Activated T-helper 1 cell treated with anti-CD3 and anti-CD28 coated beads, Interleukin-12 subunit alpha, Interleukin-12 subunit beta, Interleukin-2, Interleukin-4 antibody, amounts not matched to agents 30 ng/mL and 10 ng/mL and 1 ng/mL, durations not matched to agents 14 hours and 24 hours and 36 hours (primary cell): ENCODE measurements at regions not wholly inside any gene's neighbourhood (a gene's known extent, or its start where the extent isn't known, plus 50 kb on each side); places are given as distances from the start of the nearest gene placed in this dataset.

ENCODE experiments used
- DNase-seq: peaks from one replicate; pipeline ENCODE4 v3.0.0; 2021; ENCODE audit warnings: low spot score
- H3K27ac Mint-ChIP-seq: one replicate; pipeline ENCODE4 v1.8.0; 2021; ENCODE audit warnings: mild to moderate bottlenecking, mixed read lengths
- H3K27me3 Mint-ChIP-seq: one replicate; pipeline ENCODE4 v1.8.0; 2022; ENCODE audit warnings: mild to moderate bottlenecking, moderate library complexity, mixed read lengths; ENCODE audit not compliant: insufficient read depth
- H3K36me3 Mint-ChIP-seq: one replicate; pipeline ENCODE4 v1.8.0; 2021; ENCODE audit warnings: low read depth, mixed read lengths
- H3K4me1 Mint-ChIP-seq: one replicate; pipeline ENCODE4 v1.8.0; 2021; ENCODE audit warnings: low read depth, mixed read lengths
- H3K4me3 Mint-ChIP-seq: one replicate; pipeline ENCODE4 v1.8.0; 2021; ENCODE audit warnings: mild to moderate bottlenecking, moderate library complexity, mixed read lengths
- H3K9me3 Mint-ChIP-seq: one replicate; pipeline ENCODE4 v1.8.0; 2021; ENCODE audit warnings: mixed read lengths
- intact Hi-C: fragments of 100-400 bp; cut with micrococcal nuclease; formaldehyde crosslinking; loops from one replicate; pipeline ENCODE4 v1.15.1; 2024

GRCh38 chr3:163952499-163952898, 1125.8 kb downstream of the SI start:
- no peaks in the 10 kb centered on the region for H3K4me1 Mint-ChIP-seq
- H3K4me3 Mint-ChIP-seq, result no peak overlapping the region
- H3K36me3 Mint-ChIP-seq, result no peaks in the 10 kb centered on the region
- H3K9me3 Mint-ChIP-seq, result no peaks in the 10 kb centered on the region
- intact Hi-C loops, result no loop called here
- no peak overlapping the region for H3K27ac Mint-ChIP-seq
- H3K27me3 Mint-ChIP-seq, result no peaks in the 10 kb centered on the region
- no peak for DNase-seq

- DNase-seq, result no peak
- Mint-ChIP-seq H3K9me3 (no peaks in the 10 kb centered on the region), H3K27ac (no peak overlapping the region), H3K27me3 (no peaks in the 10 kb centered on the region), H3K4me1 (no peaks in the 10 kb centered on the region), H3K36me3 (no peaks in the 10 kb centered on the region), H3K4me3 (no peak overlapping the region)
- intact Hi-C loops, result no loop called here
These were observed 1126.8 kb downstream of the SI start for GRCh38 chr3:163951397-163951987.

DNA sequence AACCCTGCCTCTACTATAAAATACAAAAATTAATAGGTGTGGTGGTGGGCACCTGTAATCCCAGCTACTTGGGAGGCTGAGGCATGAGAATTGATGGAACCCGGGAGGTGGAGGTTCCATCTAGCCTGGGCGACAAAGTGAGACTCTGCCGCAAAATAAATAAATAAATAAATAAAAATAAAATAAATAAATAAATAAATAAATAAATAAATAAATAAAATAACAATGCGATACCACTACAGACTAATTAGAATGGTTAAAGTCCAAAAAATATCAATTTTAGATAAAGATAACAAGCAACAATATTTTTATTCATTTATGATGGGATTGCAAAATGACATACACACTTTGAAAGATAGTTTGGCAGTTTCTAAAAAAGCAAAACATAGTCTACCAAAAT, 1131.5 kb downstream of the SI start:
- Mint-ChIP-seq H3K27me3 (no peaks in the 10 kb centered on the region), H3K4me3 (no peak overlapping the region), H3K4me1 (no peaks in the 10 kb centered on the region), H3K36me3 (no peaks in the 10 kb centered on the region), H3K9me3 (peaks cover 24% of the 10 kb centered on the region), H3K27ac (no peak overlapping the region)
- no peak for DNase-seq
- intact Hi-C loops, result no loop called here

DNA sequence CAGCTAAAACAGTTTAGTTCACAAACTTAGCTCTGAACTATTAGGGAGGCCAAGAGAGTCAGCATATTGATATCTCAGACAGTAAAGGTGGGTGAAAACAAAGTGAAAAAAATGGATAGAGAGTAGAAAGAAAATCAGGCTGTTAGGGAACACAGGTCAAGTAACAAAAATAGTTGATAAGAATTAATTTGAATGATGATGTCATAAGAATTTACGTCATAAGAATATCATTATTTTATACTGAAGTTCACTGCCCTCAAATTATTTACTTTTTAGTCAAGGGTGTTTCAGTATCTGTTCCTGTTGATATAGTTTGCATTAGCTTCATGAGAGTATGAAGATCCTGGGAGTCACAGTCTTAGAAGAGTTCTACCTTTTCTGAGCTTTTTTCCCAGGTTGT, 1134.6 kb downstream of the SI start:
- Mint-ChIP-seq H3K4me1 (no peaks in the 10 kb centered on the region), H3K4me3 (no peak overlapping the region), H3K36me3 (no peaks in the 10 kb centered on the region), H3K27ac (no peak overlapping the region), H3K9me3 (peaks cover 29% of the 10 kb centered on the region), H3K27me3 (no peaks in the 10 kb centered on the region)
- DNase-seq, result no peak
- intact Hi-C loops, result no loop called here

- intact Hi-C loops, result no loop called here
- Mint-ChIP-seq H3K27ac (no peak overlapping the region), H3K9me3 (peaks cover 25% of the 10 kb centered on the region), H3K4me1 (no peaks in the 10 kb centered on the region), H3K27me3 (no peaks in the 10 kb centered on the region), H3K4me3 (no peak overlapping the region), H3K36me3 (no peaks in the 10 kb centered on the region)
- no peak for DNase-seq
These were observed 1138.4 kb downstream of the SI start for GRCh38 chr3:163939926-163940325.

- DNase-seq, result no peak
- H3K9me3 Mint-ChIP-seq, result peaks cover 4% of the 10 kb centered on the region
- no peaks in the 10 kb centered on the region for H3K4me1 Mint-ChIP-seq
- H3K4me3 Mint-ChIP-seq, result no peak overlapping the region
- no peaks in the 10 kb centered on the region for H3K36me3 Mint-ChIP-seq
- intact Hi-C loops, result no loop called here
- no peaks in the 10 kb centered on the region for H3K27me3 Mint-ChIP-seq
- H3K27ac Mint-ChIP-seq, result no peak overlapping the region
These were observed 1141.8 kb downstream of the SI start for GRCh38 chr3:163936543-163936942.

GRCh38 chr3:163935411-163935810, 1142.9 kb downstream of the SI start:
- no peak for DNase-seq
- Mint-ChIP-seq H3K9me3 (peaks cover under 1% of the 10 kb centered on the region), H3K4me1 (no peaks in the 10 kb centered on the region), H3K36me3 (no peaks in the 10 kb centered on the region), H3K4me3 (no peak overlapping the region), H3K27me3 (no peaks in the 10 kb centered on the region), H3K27ac (no peak overlapping the region)
- intact Hi-C loops, result no loop called here

DNA sequence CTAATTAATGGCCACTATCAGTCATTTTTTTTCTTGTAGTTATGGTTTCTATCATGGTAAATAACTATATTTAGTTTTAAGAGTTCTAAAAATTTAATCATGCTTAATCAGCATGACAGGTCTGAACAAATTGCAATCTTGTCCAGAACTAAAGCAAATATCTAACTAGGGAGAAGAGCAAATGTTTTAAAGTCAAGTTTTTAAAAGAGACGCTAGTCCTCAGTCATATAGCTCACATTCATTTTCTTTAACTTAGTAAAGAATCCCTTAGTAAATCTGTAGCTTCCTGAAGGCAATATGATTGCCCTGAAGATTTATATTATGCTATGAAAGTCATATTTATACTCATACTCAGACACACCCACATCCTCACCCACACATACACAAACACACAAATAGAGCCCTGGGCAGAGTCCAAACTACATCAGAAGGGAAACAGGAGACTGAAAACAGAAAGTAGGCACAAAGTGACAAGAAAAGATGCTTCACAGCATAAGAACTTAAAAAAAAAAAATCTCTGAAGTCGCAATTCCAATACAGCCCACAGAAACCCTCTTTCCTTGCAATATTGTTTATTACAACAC, 1149.1 kb downstream of the SI start:
- DNase-seq, result no peak
- Mint-ChIP-seq H3K4me1 (no peaks in the 10 kb centered on the region), H3K9me3 (peaks cover 3% of the 10 kb centered on the region), H3K36me3 (no peaks in the 10 kb centered on the region), H3K27me3 (no peaks in the 10 kb centered on the region), H3K4me3 (no peak overlapping the region), H3K27ac (no peak overlapping the region)
- intact Hi-C loops, result no loop called here

- H3K4me3 Mint-ChIP-seq, result no peak overlapping the region
- peaks cover 3% of the 10 kb centered on the region for H3K9me3 Mint-ChIP-seq
- intact Hi-C loops, result no loop called here
- no peaks in the 10 kb centered on the region for H3K27me3 Mint-ChIP-seq
- H3K36me3 Mint-ChIP-seq, result no peaks in the 10 kb centered on the region
- no peak for DNase-seq
- H3K4me1 Mint-ChIP-seq, result no peaks in the 10 kb centered on the region
- no peak overlapping the region for H3K27ac Mint-ChIP-seq
These were observed 1150.8 kb downstream of the SI start for GRCh38 chr3:163927521-163927920.

GRCh38 chr3:163924600-163924999, 1153.7 kb downstream of the SI start:
- H3K9me3 Mint-ChIP-seq, result peaks cover 3% of the 10 kb centered on the region
- no peaks in the 10 kb centered on the region for H3K36me3 Mint-ChIP-seq
- no peak overlapping the region for H3K27ac Mint-ChIP-seq
- no peaks in the 10 kb centered on the region for H3K27me3 Mint-ChIP-seq
- no peaks in the 10 kb centered on the region for H3K4me1 Mint-ChIP-seq
- intact Hi-C loops, result no loop called here
- no peak for DNase-seq
- H3K4me3 Mint-ChIP-seq, result no peak overlapping the region

GRCh38 chr3:163919154-163919553, 1159.1 kb downstream of the SI start:
- intact Hi-C loops, result no loop called here
- no peaks in the 10 kb centered on the region for H3K27me3 Mint-ChIP-seq
- H3K27ac Mint-ChIP-seq, result no peak overlapping the region
- H3K4me3 Mint-ChIP-seq, result no peak overlapping the region
- H3K36me3 Mint-ChIP-seq, result no peaks in the 10 kb centered on the region
- no peak for DNase-seq
- no peaks in the 10 kb centered on the region for H3K9me3 Mint-ChIP-seq
- no peaks in the 10 kb centered on the region for H3K4me1 Mint-ChIP-seq

DNA sequence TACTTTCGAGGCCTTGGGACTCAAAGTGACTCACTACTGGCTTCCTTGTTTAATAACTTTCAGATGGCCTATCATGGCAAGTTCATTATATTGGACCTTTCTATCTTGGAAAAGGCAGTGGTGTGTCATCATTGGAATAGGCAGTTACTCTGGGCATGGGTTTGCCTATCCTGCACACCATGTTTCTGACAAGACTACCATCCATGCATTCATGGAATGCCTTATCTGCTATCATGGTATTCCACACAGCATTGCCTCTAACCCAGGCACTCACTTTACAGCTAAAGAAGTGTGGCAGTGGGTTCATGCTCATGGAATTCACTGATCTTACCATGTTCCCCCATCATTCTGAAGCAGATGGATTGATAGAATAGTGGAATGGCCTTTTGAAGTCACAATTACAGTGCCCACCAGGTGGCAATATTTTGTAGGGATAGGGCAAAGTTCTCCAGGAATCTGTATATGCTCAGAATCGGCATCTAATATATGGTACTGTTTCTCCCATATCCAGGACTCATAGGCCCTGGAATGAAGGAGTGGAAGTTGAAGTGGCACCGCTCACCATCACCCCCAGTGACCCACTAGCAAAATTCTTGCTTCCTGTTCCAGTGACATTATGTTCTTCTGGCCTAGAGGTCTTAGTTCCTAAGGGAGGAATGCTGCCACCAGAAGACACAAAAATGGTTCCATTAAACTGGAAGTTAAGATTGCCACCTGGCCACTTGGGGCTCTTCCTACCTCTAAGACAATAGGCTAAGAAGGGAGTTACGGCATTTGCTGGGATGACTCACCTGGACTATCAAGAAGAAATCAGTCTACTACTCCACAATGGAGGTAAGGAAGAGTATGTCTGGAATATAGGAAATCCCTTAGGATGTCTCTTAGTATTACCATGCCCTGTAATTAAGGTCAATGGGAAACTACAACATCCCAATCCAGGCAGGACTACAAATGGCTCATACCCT, 1161.4 kb downstream of the SI start:
- H3K4me1 Mint-ChIP-seq, result no peaks in the 10 kb centered on the region
- intact Hi-C loops, result no loop called here
- no peak overlapping the region for H3K27ac Mint-ChIP-seq
- DNase-seq, result no peak
- H3K27me3 Mint-ChIP-seq, result no peaks in the 10 kb centered on the region
- no peaks in the 10 kb centered on the region for H3K9me3 Mint-ChIP-seq
- H3K4me3 Mint-ChIP-seq, result no peak overlapping the region
- no peaks in the 10 kb centered on the region for H3K36me3 Mint-ChIP-seq

DNA sequence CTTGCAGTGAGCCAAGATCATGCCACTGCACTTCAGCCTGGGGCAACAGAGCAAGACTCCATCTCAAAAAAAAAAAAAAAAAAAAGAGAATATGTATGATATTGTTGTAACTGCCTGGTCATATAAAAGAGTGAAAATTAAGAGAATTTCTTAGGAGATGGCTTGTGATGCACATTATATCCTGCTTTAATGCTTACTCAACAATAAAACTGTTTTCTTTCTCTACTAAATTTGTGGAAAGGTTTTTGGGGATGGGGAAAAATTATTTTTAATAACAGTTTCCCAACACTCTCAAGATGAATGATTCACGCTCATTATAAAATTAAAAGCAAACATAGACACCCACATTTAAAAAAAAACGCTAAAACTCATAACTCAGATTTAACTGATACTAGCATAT, 1163.0 kb downstream of the SI start:
- intact Hi-C loops, result no loop called here
- H3K27ac Mint-ChIP-seq, result no peak overlapping the region
- H3K4me3 Mint-ChIP-seq, result no peak overlapping the region

More for the DNA sequence above, 1163.0 kb downstream of the SI start:
- H3K36me3 Mint-ChIP-seq, result no peaks in the 10 kb centered on the region
- H3K27me3 Mint-ChIP-seq, result no peaks in the 10 kb centered on the region
- no peaks in the 10 kb centered on the region for H3K9me3 Mint-ChIP-seq
- no peak for DNase-seq
- H3K4me1 Mint-ChIP-seq, result no peaks in the 10 kb centered on the region
